ENCODE measurements at regions not wholly inside any gene's neighbourhood (a gene's known extent, or its start where the extent isn't known, plus 50 kb on each side); places are given as distances from the start of the nearest gene placed in this dataset.
"Not testable (repeated sequence)": the region's sequence is repeated elsewhere in the genome, so short reads cannot be mapped to it uniquely, and the experiment has no call there.

DNA sequence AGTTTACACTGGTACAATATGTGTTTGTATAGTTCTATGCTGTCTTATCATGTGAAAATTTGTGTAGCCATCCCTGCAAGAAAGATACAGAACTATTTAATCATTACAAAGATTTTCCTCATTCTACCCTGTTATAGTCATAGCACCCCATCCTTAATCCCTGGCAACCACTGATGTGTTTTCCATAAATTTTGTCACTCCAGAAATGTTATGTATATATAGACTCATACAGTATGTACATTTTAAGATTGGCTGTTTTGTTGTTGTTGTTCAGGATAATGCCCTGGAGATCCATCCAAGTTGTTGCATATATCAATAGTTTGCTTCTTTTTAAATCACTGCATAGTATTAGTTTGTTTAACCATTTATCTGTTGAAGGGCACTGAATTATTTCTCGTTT lies 1911.9 kb downstream of the KHDRBS2 start:
- H3K79me2 ChIP-seq (ENCODE audit: control insufficient read depth in 1 of 2, insufficient read depth in 2 of 2, low read length in 2 of 2); H3K4me3 ChIP-seq (ENCODE audit: extremely low read depth in 1 of 4, insufficient read depth in 2 of 4, low read depth in 3 of 4, low read length in 4 of 4); H2BK15ac ChIP-seq (ENCODE audit: low read length); H3K4me1 ChIP-seq (replicated peaks in 1 of 4; ENCODE audit: control insufficient read depth in 3 of 4, insufficient read depth in 4 of 4, low read length in 3 of 4); DNase-seq (ENCODE audit: low read depth in 1 of 2, low spot score in 2 of 2); H3K23ac ChIP-seq (ENCODE audit: insufficient read length); H3K9me3 ChIP-seq (ENCODE audit: insufficient read depth in 2 of 2, low read depth in 1 of 2, low read length in 1 of 2); H4K5ac ChIP-seq (ENCODE audit: insufficient read length, low read depth, low read length); CTCF ChIA-PET (ENCODE audit: partially characterized antibody); H3K79me1 ChIP-seq (ENCODE audit: low read depth, low read length); POLR2A ChIA-PET (ENCODE audit: partially characterized antibody); H3K56ac ChIP-seq (replicated peaks; ENCODE audit: insufficient read length, low read depth, low read length); H3K23me2 ChIP-seq (ENCODE audit: low read depth, low read length); H2BK12ac ChIP-seq (ENCODE audit: low read depth, low read length); H3K4me2 ChIP-seq (ENCODE audit: insufficient read depth in 1 of 2, low read depth in 2 of 2, low read length in 2 of 2); H2BK20ac ChIP-seq (ENCODE audit: low read length); H4K91ac ChIP-seq (replicated peaks; ENCODE audit: insufficient read length, low read length); H3K14ac ChIP-seq (ENCODE audit: insufficient read length); H3K36me3 ChIP-seq (ENCODE audit: control insufficient read depth in 2 of 4, insufficient read depth in 4 of 4, low read length in 3 of 4); H3K27me3 ChIP-seq (replicated peaks in 1 of 4; ENCODE audit: control insufficient read depth in 3 of 4, extremely low read depth in 1 of 4, insufficient read depth in 3 of 4, low read length in 3 of 4); H2BK5ac ChIP-seq (ENCODE audit: low read depth, low read length); H3K9ac ChIP-seq (replicated peaks in 1 of 4; ENCODE audit: extremely low read depth in 1 of 4, low read depth in 3 of 4, low read length in 3 of 4); H2BK120ac ChIP-seq (replicated peaks; ENCODE audit: low read depth, low read length); H3K18ac ChIP-seq (ENCODE audit: extremely low read depth, low read length); H2AK5ac ChIP-seq (ENCODE audit: low read depth, low read length); FAIRE-seq; H4K8ac ChIP-seq (ENCODE audit: extremely low read depth, insufficient read depth, low read length); H4K20me1 ChIP-seq (replicated peaks in 1 of 2; ENCODE audit: control insufficient read depth in 1 of 2, insufficient read depth in 2 of 2, low read length in 2 of 2); H3K4ac ChIP-seq (replicated peaks; ENCODE audit: insufficient read length, low read depth, low read length); H2AFZ ChIP-seq (ENCODE audit: low read length); H3K27ac ChIP-seq (ENCODE audit: low read depth, low read length): not testable (repeated sequence)
- WGBS, 2 experiments (ENCODE audit: extremely low coverage in 1 of 2, insufficient coverage in 1 of 2, insufficient read length in 1 of 2, insufficient replicate concordance in 2 of 2, low coverage in 1 of 2, low lambda C conversion rate in 2 of 2, missing lambda C conversion rate in 1 of 2): 78% methylated on average over 1 of the region's 1 CpG; no CpG with 5 or more reads in 1 of the 2 experiments

DNA sequence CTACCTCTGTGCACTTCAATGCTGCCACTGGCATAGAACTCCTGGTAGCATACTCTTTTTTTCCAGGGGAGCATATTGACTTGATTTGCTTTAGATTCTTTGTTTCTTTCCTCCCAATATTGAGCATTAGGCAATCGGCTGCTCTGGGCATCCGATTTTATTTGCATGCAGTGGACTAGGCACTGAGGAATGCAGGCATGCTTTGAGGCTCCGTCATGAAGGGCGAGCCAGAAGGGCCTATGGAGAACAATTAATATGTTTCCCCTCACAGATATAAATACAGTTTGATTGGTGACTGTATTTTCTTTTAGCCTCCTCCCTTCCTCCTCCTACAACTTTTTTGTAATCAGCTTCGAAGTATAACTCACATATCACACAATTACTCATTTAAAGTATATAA lies 1918.2 kb downstream of the KHDRBS2 start:
- H2AK5ac ChIP-seq (ENCODE audit: low read depth, low read length); H4K91ac ChIP-seq (replicated peaks; ENCODE audit: insufficient read length, low read length); H3K27ac ChIP-seq (ENCODE audit: low read depth, low read length); H3K9me3 ChIP-seq (ENCODE audit: insufficient read depth in 2 of 2, low read depth in 1 of 2, low read length in 1 of 2); H3K4me1 ChIP-seq (replicated peaks in 1 of 4; ENCODE audit: control insufficient read depth in 3 of 4, insufficient read depth in 4 of 4, low read length in 3 of 4); H3K4me3 ChIP-seq (ENCODE audit: extremely low read depth in 1 of 4, insufficient read depth in 2 of 4, low read depth in 3 of 4, low read length in 4 of 4); CTCF ChIA-PET (ENCODE audit: partially characterized antibody); FAIRE-seq; POLR2A ChIA-PET (ENCODE audit: partially characterized antibody); H2BK120ac ChIP-seq (replicated peaks; ENCODE audit: low read depth, low read length); H3K79me2 ChIP-seq (ENCODE audit: control insufficient read depth in 1 of 2, insufficient read depth in 2 of 2, low read length in 2 of 2); H3K36me3 ChIP-seq (ENCODE audit: control insufficient read depth in 2 of 4, insufficient read depth in 4 of 4, low read length in 3 of 4); H3K23ac ChIP-seq (ENCODE audit: insufficient read length); H2BK5ac ChIP-seq (ENCODE audit: low read depth, low read length); H3K4ac ChIP-seq (replicated peaks; ENCODE audit: insufficient read length, low read depth, low read length); H3K9ac ChIP-seq (replicated peaks in 1 of 4; ENCODE audit: extremely low read depth in 1 of 4, low read depth in 3 of 4, low read length in 3 of 4); H3K56ac ChIP-seq (replicated peaks; ENCODE audit: insufficient read length, low read depth, low read length); H3K18ac ChIP-seq (ENCODE audit: extremely low read depth, low read length); H3K27me3 ChIP-seq (replicated peaks in 1 of 4; ENCODE audit: control insufficient read depth in 3 of 4, extremely low read depth in 1 of 4, insufficient read depth in 3 of 4, low read length in 3 of 4); H2AFZ ChIP-seq (ENCODE audit: low read length); H2BK15ac ChIP-seq (ENCODE audit: low read length); H2BK12ac ChIP-seq (ENCODE audit: low read depth, low read length); H3K79me1 ChIP-seq (ENCODE audit: low read depth, low read length); H4K5ac ChIP-seq (ENCODE audit: insufficient read length, low read depth, low read length); DNase-seq (ENCODE audit: low read depth in 1 of 2, low spot score in 2 of 2); H2BK20ac ChIP-seq (ENCODE audit: low read length); H3K4me2 ChIP-seq (ENCODE audit: insufficient read depth in 1 of 2, low read depth in 2 of 2, low read length in 2 of 2); H4K8ac ChIP-seq (ENCODE audit: extremely low read depth, insufficient read depth, low read length); H3K14ac ChIP-seq (ENCODE audit: insufficient read length); H3K23me2 ChIP-seq (ENCODE audit: low read depth, low read length); H4K20me1 ChIP-seq (replicated peaks in 1 of 2; ENCODE audit: control insufficient read depth in 1 of 2, insufficient read depth in 2 of 2, low read length in 2 of 2): not testable (repeated sequence)
- 92% methylated on average over 5 of the region's 5 CpGs; no CpG with 5 or more reads in 1 of the 2 experiments for WGBS, 2 experiments (ENCODE audit: extremely low coverage in 1 of 2, insufficient coverage in 1 of 2, insufficient read length in 1 of 2, insufficient replicate concordance in 2 of 2, low coverage in 1 of 2, low lambda C conversion rate in 2 of 2, missing lambda C conversion rate in 1 of 2)

All from H1 (cell line).